Dendritic cell treated with granulocyte-macrophage colony-stimulating factor and Interleukin-4, amounts not matched to agents 40 ng/mL and 50 ng/mL, for 4 days (primary cell): ENCODE measurements at regions not wholly inside any gene's neighbourhood (a gene's known extent, or its start where the extent isn't known, plus 50 kb on each side); places are given as distances from the start of the nearest gene placed in this dataset.
"Not testable (repeated sequence)": the region's sequence is repeated elsewhere in the genome, so short reads cannot be mapped to it uniquely, and the experiment has no call there.

Experiments
- H3K27ac Mint-ChIP-seq: one replicate; pipeline ENCODE4 v1.8.0; 2022; ENCODE audit warnings: mild to moderate bottlenecking, mixed read lengths
- H3K27me3 Mint-ChIP-seq: one replicate; pipeline ENCODE4 v1.8.0; 2022; ENCODE audit warnings: mild to moderate bottlenecking, mixed read lengths
- H3K36me3 Mint-ChIP-seq: one replicate; pipeline ENCODE4 v1.8.0; 2022; ENCODE audit warnings: low read depth, mixed read lengths
- H3K4me1 Mint-ChIP-seq: one replicate; pipeline ENCODE4 v1.8.0; 2022; ENCODE audit warnings: low read depth, mixed read lengths
- H3K4me3 Mint-ChIP-seq: one replicate; pipeline ENCODE4 v1.8.0; 2022; ENCODE audit warnings: mild to moderate bottlenecking, moderate library complexity, mixed read lengths
- H3K9me3 Mint-ChIP-seq: one replicate; pipeline ENCODE4 v1.8.0; 2022; ENCODE audit warnings: mixed read lengths
- intact Hi-C: fragments of 100-400 bp; cut with micrococcal nuclease; formaldehyde crosslinking; loops from one replicate; pipeline ENCODE4 v1.15.0; 2022

DNA sequence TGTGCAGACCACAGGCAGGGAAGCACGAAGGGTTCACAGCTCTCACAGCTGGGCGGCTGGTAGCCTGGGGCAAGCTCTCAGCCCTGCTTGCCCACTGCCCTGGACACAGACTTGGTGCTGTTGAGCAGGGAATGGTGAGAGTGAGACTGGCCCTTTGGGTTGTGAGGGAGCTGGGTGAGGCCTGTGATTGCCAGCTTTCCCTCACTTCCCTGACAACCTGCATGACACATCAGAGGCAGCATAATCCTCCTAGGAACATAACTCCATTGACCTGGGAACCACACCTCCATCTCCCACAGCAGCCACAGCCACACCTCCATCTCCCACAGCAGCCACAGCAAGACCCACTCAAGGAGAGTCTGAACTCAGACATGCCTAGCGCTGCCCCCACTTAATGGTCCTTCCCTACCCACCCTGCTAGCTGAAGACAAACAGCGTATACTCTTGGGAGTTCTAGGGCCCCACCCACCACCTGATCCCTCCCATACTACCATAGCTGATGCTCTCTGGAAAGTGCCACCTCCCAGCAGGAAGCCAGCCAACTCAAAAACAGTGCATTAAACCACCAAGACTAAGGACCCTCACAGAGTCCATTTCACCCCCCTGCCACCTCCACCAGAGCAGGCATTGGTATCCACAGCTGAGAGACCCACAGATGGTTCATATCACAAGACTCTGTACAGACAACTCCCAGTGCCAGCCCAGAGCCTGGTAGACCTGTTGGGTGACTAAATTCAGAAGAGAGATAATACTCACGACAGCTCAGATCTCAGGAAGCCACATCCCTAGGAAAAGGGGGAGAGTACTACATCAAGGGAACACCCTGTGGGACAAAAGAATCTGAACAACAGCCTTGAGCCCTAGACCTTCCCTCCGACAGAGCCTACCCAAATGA lies 60.2 kb upstream of the PRSS3 start:
- H3K36me3 Mint-ChIP-seq, H3K27ac Mint-ChIP-seq, intact Hi-C loops, H3K4me3 Mint-ChIP-seq, H3K4me1 Mint-ChIP-seq, H3K9me3 Mint-ChIP-seq: not testable (repeated sequence)
- peaks cover 20% of the 10 kb centered on the region for H3K27me3 Mint-ChIP-seq

DNA sequence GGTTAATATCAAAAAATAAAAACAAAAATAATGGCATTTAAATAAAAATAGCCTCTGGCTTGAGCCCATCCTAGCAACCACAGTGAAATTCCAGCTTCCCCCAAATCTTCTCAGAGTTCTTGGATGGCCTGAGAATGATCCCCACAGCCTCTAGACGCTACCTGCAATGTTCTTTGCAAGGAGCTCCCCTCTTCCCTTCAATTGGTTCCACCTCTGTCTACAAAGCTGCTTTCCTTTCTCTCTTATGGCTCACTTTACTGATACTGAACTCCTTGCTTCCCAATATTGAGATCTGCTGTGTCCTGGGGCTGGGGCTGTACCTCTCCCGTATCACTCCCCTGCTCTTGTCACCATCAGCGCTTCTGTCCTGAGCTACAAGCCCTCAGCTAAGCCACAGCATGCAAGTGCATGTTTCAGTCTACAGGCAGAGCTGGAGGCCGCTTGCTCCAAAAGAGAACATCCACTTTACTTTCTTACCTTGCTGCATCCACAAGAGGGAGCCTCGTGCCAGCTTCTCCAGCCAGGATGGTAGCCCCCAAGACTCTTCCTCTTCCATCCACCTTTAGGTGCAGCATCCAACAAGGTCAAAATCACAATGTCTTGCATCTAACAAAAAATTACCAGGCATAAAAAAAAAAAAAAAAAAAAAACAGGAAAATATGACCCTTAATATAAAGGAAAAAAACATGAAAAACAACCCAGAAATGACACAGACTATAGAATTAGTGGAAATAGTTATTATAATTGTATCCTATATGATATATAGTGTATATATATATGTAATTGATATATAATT lies 57.4 kb upstream of the PRSS3 start:
- intact Hi-C loops = loop anchor here (2.0 kb wide), 1 partner anchor 41 kb away; no protein-coding TSS in a partner anchor
- Mint-ChIP-seq H3K27ac (no peak overlapping the region), H3K27me3 (peaks cover 20% of the 10 kb centered on the region), H3K9me3 (peaks cover 8% of the 10 kb centered on the region), H3K36me3 (no peaks in the 10 kb centered on the region), H3K4me1 (peaks cover 5% of the 10 kb centered on the region), H3K4me3 (no peak overlapping the region)

DNA sequence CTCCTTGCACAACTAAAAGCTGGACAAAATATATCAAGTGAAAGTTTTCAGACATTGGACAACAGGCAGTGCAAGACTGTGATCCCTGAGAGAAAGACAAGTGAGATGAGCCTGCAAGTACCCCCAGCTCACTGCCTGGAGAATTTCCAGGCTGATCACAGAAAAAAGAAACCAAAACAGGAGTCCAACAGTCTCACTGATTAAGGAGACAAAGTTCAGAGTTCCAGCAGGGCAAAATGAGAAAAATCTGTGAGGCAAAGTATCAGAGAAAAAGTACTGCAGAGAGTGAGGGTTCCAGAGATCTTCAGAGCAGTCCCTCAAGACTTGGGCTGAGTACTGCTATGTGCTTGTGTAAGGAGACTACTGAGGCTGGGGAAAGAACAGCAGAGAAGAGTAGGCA lies 56.0 kb upstream of the PRSS3 start:
- peaks cover 5% of the 10 kb centered on the region for H3K4me1 Mint-ChIP-seq
- peaks cover 8% of the 10 kb centered on the region for H3K9me3 Mint-ChIP-seq
- no peak overlapping the region for H3K27ac Mint-ChIP-seq
- no peaks in the 10 kb centered on the region for H3K36me3 Mint-ChIP-seq
- intact Hi-C loops = loop anchor here (2.0 kb wide), 1 partner anchor 39 kb away; no protein-coding TSS in a partner anchor
- no peak overlapping the region for H3K4me3 Mint-ChIP-seq
- peaks cover 20% of the 10 kb centered on the region for H3K27me3 Mint-ChIP-seq

DNA sequence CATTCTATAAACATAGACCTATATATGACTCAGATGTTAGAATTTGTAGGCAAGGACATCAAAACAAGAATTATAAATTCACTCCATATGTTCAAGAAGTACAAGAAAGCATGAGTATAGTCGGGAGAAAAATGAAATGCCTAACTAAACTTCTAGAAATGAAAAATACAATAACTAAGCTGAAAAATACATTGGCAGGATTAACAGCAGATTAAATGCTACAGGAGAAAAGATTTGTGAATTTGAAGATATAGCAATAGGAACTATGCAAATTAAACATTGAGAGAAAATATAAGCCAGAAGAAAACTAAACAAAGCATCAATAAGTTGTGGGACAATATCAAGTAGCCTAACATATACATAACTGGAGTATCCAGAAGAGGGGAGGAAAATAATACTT lies 55.3 kb upstream of the PRSS3 start:
- Mint-ChIP-seq H3K27me3 (peaks cover 20% of the 10 kb centered on the region), H3K4me3 (no peak overlapping the region), H3K36me3 (no peaks in the 10 kb centered on the region), H3K9me3 (peaks cover 8% of the 10 kb centered on the region), H3K4me1 (peaks cover 5% of the 10 kb centered on the region), H3K27ac (no peak overlapping the region)
- intact Hi-C loops = no loop called here

DNA sequence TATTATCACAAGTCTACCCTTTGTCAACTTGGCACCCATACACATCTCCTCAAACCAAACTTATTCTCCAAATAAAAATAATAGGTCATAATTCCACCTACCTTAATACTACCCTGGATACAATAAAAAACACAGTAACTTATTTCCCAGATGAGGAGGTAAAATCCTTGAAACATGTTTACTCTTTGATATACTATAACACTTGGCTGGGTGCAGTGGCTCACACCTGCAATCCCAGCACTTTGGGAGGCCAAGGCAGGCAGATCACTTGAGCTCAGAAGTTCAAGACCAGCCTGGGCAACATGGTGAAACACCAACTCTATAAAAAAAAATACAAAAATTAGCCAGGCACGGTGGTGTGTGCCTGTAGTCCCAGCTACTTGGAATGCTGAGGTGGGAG lies 54.4 kb upstream of the PRSS3 start:
- H3K4me3 Mint-ChIP-seq, H3K27ac Mint-ChIP-seq, H3K36me3 Mint-ChIP-seq, H3K9me3 Mint-ChIP-seq, H3K4me1 Mint-ChIP-seq, intact Hi-C loops: not testable (repeated sequence)
- peaks cover 18% of the 10 kb centered on the region for H3K27me3 Mint-ChIP-seq

DNA sequence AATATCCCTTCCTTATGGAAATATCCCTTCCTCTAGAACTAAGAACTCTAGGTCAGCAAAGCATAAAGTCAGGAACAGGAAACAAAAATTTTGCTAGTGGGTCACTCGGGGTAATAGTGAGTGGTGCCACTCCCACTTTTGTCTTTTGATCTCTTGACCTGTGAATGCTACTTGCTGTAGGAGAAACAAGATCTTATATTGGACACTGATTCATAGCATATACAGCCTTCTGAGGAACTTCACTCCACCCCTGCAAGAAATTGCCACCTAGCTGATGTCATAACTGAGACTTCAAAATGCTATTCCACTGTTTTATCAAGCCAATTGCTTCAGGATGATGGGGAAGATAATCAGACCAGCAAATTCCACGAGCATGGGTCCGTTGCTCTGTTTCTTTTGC lies 53.3 kb upstream of the PRSS3 start:
- Mint-ChIP-seq H3K4me1 (peaks cover 5% of the 10 kb centered on the region), H3K36me3 (no peaks in the 10 kb centered on the region), H3K27me3 (peaks cover 22% of the 10 kb centered on the region), H3K4me3 (no peak overlapping the region), H3K9me3 (peaks cover 8% of the 10 kb centered on the region), H3K27ac (no peak overlapping the region)
- intact Hi-C loops = no loop called here

DNA sequence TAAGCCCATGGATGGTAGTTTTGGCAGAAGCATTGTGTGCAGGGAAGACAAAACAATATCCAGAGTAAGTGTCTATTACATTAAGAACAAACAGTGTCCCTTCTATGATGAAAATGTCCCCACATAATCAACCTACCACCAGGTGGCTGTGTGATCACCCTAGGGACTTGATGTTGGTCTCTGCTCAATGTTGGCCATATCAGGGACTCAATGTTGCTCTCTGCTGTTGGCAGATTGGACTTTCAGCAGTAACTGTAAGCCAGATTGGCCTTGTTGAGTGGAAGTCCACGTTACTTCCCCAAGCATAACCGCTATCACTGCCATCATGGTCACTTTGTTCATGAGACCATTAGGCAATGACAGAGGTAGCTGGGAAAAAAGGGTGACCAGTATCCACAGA lies 52.8 kb upstream of the PRSS3 start:
- H3K27ac Mint-ChIP-seq = no peak overlapping the region

More for the DNA sequence above, 52.8 kb upstream of the PRSS3 start:
- H3K27me3 Mint-ChIP-seq = peaks cover 22% of the 10 kb centered on the region
- peaks cover 8% of the 10 kb centered on the region for H3K9me3 Mint-ChIP-seq
- H3K4me3 Mint-ChIP-seq = no peak overlapping the region
- H3K4me1 Mint-ChIP-seq = peaks cover 5% of the 10 kb centered on the region
- intact Hi-C loops = no loop called here
- no peaks in the 10 kb centered on the region for H3K36me3 Mint-ChIP-seq
